Activated CD4-positive, CD25-positive, alpha-beta regulatory T cell treated with anti-CD3 and anti-CD28 coated beads, Interleukin-2, amount 50 U/mL, for 24 hours (primary cell): ENCODE measurements at regions not wholly inside any gene's neighbourhood (a gene's known extent, or its start where the extent isn't known, plus 50 kb on each side); places are given as distances from the start of the nearest gene placed in this dataset.
"Not testable (repeated sequence)": the region's sequence is repeated elsewhere in the genome, so short reads cannot be mapped to it uniquely, and the experiment has no call there.

Experiments
- ATAC-seq, 2 donors: fragments of 150-1000 bp; cut with Tn5 transposase; one replicate each; pipeline ENCODE4 v1.10.0; 2021; ENCODE audit warnings: mild to moderate bottlenecking in 1 of 2, moderate library complexity in 1 of 2

- ATAC-seq, result no peak
Observed at GRCh38 chr2:194610297-194610696, 1046.7 kb upstream of the SLC39A10 start.

GRCh38 chr2:194603429-194603828, 1053.6 kb upstream of the SLC39A10 start:
- no peak for ATAC-seq

GRCh38 chr2:194602750-194603149, 1054.3 kb upstream of the SLC39A10 start:
- ATAC-seq, result no peak

- ATAC-seq, result no peak
Observed at GRCh38 chr2:194591192-194591591, 1065.8 kb upstream of the SLC39A10 start.

- no peak for ATAC-seq
Observed at GRCh38 chr2:194587739-194588270, 1069.2 kb upstream of the SLC39A10 start.

- no peak for ATAC-seq
Observed at GRCh38 chr2:194567661-194568017, 1089.4 kb upstream of the SLC39A10 start.

- ATAC-seq, result no peak
Observed at GRCh38 chr2:194566907-194567660, 1089.9 kb upstream of the SLC39A10 start.

- no peak for ATAC-seq
Observed at GRCh38 chr2:194564422-194564821, 1092.6 kb upstream of the SLC39A10 start.

GRCh38 chr2:194562329-194562728, 1094.7 kb upstream of the SLC39A10 start:
- ATAC-seq, result no peak

GRCh38 chr2:194559964-194560363, 1097.1 kb upstream of the SLC39A10 start:
- ATAC-seq, result no peak

GRCh38 chr2:194559523-194559922, 1097.5 kb upstream of the SLC39A10 start:
- no peak for ATAC-seq

GRCh38 chr2:194557993-194558392, 1099.0 kb upstream of the SLC39A10 start:
- ATAC-seq, result no peak

GRCh38 chr2:194556629-194557028, 1100.4 kb upstream of the SLC39A10 start:
- no peak for ATAC-seq

- ATAC-seq, result no peak
Observed at GRCh38 chr2:194553980-194554379, 1103.0 kb upstream of the SLC39A10 start.

- ATAC-seq, result no peak
Observed at GRCh38 chr2:194550702-194551101, 1106.3 kb upstream of the SLC39A10 start.

- ATAC-seq, result no peak
Observed at GRCh38 chr2:194549387-194549786, 1107.6 kb upstream of the SLC39A10 start.

GRCh38 chr2:194545978-194546377, 1111.0 kb upstream of the SLC39A10 start:
- ATAC-seq, result no peak

- ATAC-seq, result no peak
Observed at GRCh38 chr2:194539425-194539824, 1117.6 kb upstream of the SLC39A10 start.

GRCh38 chr2:194526121-194526520, 1130.9 kb upstream of the SLC39A10 start:
- no peak for ATAC-seq

- ATAC-seq, result no peak
Observed at GRCh38 chr2:194514281-194514680, 1142.7 kb upstream of the SLC39A10 start.

- ATAC-seq, result not testable (repeated sequence)
Observed at GRCh38 chr2:194511070-194511469, 1146.0 kb upstream of the SLC39A10 start.

GRCh38 chr2:194504876-194505275, 1152.2 kb upstream of the SLC39A10 start:
- ATAC-seq, result not testable (repeated sequence)

- ATAC-seq, result no peak
Observed at GRCh38 chr2:194495046-194495445, 1162.0 kb upstream of the SLC39A10 start.

GRCh38 chr2:194494401-194494800, 1162.6 kb upstream of the SLC39A10 start:
- no peak for ATAC-seq
